22Rv1 (cell line): ENCODE measurements at regions not wholly inside any gene's neighbourhood (a gene's known extent, or its start where the extent isn't known, plus 50 kb on each side); places are given as distances from the start of the nearest gene placed in this dataset.
"Not testable (repeated sequence)": the region's sequence is repeated elsewhere in the genome, so short reads cannot be mapped to it uniquely, and the experiment has no call there.

ENCODE experiments used
- ZFX ChIP-seq: fragments of 450-650 bp; IDR thresholded peaks from 2 replicates; pipeline ENCODE4 v1.6.1; 2017; ENCODE audit warnings: antibody characterized with exemption, borderline replicate concordance
- TF ChIP-seq, protein P1 (sequence below): fragments of 450-650 bp; IDR thresholded peaks from 2 replicates; pipeline ENCODE4 v1.5.1; 2017; ENCODE audit warnings: mild to moderate bottlenecking

DNA sequence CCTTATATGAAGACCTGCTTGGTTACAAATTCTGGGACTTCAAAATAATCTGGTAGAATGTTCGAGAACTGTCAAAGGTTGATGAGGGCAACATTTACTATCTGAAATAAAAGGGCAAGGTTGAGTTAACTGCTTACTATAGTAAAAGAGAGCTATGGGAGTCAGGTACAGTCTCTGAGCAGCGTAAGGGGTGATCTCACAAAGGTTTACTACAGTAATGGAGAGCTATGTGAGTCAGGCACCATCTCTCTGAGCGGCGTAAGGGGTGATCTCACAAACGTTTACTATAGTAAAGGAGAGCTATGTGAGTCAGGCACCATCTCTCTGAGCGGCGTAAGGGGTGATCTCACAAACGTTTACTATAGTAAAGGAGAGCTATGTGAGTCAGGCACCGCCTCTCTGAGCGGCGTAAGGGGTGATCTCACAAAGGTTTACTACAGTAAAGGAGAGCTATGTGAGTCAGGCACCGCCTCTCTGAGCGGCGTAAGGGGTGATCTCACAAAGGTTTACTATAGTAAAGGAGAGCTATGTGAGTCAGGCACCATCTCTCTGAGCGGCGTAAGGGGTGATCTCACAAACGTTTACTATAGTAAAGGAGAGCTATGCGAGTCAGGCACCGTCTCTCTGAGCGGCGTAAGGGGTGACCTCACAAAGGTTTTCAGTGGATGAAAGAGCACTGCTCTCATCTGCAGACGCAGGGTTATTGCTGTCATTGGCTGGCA lies 439.6 kb upstream of the B3GAT1 start:
- TF ChIP-seq, protein P1, sequence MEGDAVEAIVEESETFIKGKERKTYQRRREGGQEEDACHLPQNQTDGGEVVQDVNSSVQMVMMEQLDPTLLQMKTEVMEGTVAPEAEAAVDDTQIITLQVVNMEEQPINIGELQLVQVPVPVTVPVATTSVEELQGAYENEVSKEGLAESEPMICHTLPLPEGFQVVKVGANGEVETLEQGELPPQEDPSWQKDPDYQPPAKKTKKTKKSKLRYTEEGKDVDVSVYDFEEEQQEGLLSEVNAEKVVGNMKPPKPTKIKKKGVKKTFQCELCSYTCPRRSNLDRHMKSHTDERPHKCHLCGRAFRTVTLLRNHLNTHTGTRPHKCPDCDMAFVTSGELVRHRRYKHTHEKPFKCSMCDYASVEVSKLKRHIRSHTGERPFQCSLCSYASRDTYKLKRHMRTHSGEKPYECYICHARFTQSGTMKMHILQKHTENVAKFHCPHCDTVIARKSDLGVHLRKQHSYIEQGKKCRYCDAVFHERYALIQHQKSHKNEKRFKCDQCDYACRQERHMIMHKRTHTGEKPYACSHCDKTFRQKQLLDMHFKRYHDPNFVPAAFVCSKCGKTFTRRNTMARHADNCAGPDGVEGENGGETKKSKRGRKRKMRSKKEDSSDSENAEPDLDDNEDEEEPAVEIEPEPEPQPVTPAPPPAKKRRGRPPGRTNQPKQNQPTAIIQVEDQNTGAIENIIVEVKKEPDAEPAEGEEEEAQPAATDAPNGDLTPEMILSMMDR = not testable (repeated sequence)
- not testable (repeated sequence) for TF ChIP-seq ZFX
